ENCODE measurements at regions not wholly inside any gene's neighbourhood (a gene's known extent, or its start where the extent isn't known, plus 50 kb on each side); places are given as distances from the start of the nearest gene placed in this dataset.

GRCh38 chr7:50203521-50203920 is 101.0 kb upstream of the IKZF1 start:
- no peak overlapping the region for H3K4me3 Mint-ChIP-seq
- ChIA-PET CTCF (interaction anchor here (0.6 to 5.8 kb wide), 13 partner anchors 24 to 476 kb away, joined by 3 to 19 read pairs (median 3); no protein-coding TSS in a partner anchor), POLR2A (no interaction called here)
- H3K27ac Mint-ChIP-seq = peak overlapping the region in 1 of 8 donors; percentile 48
- peaks cover 34 to 43% (median 42%) of the 10 kb centered on the region in 3 donors for H3K4me1 Mint-ChIP-seq
- H3K9me3 Mint-ChIP-seq = no peaks in the 10 kb centered on the region
- H3K27me3 ChIP-seq (ENCODE audit: insufficient read depth, low read length, poor library complexity, severe bottlenecking) = no peaks in the 10 kb centered on the region
- no peaks in the 10 kb centered on the region for H3K36me3 ChIP-seq (ENCODE audit: insufficient read depth, low read length)
- H3K27me3 Mint-ChIP-seq = peaks cover 0 to 2% of the 10 kb centered on the region in 2 donors
- H3K4me1 ChIP-seq (ENCODE audit: insufficient read depth, low read length) = peaks cover 43% of the 10 kb centered on the region
- H3K9me3 ChIP-seq (ENCODE audit: low read length) = no peaks in the 10 kb centered on the region
- no peak overlapping the region for H3K27ac ChIP-seq (ENCODE audit: low read depth, low read length)
- DNase-seq = no peak
- no peak overlapping the region for H3K4me3 ChIP-seq (ENCODE audit: low read length)
- no peaks in the 10 kb centered on the region for H3K36me3 Mint-ChIP-seq

- H3K27me3 Mint-ChIP-seq = peaks cover 0 to 2% of the 10 kb centered on the region in 2 donors
Measured at GRCh38 chr7:50202052-50202555, 102.4 kb upstream of the IKZF1 start.

GRCh38 chr7:50199824-50200223 is 104.7 kb upstream of the IKZF1 start:
- ChIA-PET CTCF (interaction anchor here (0.9 to 5.8 kb wide), 3 partner anchors 108 to 269 kb away, joined by 3 to 19 read pairs (median 4); no protein-coding TSS in a partner anchor), POLR2A (no interaction called here)
- H3K4me1 Mint-ChIP-seq = peaks cover 4 to 12% (median 9%) of the 10 kb centered on the region in 3 donors

More at GRCh38 chr7:50202052-50202555, 102.4 kb upstream of the IKZF1 start:
- Mint-ChIP-seq H3K36me3 (no peaks in the 10 kb centered on the region), H3K27ac (peak overlapping the region in 1 of 8 donors; percentile 52), H3K4me1 (peaks cover 22 to 34% (median 28%) of the 10 kb centered on the region in 3 donors), H3K9me3 (no peaks in the 10 kb centered on the region), H3K4me3 (no peak overlapping the region)
- Histone ChIP-seq H3K36me3 (ENCODE audit: insufficient read depth, low read length) (no peaks in the 10 kb centered on the region), H3K4me1 (ENCODE audit: insufficient read depth, low read length) (peaks cover 31% of the 10 kb centered on the region), H3K27me3 (ENCODE audit: insufficient read depth, low read length, poor library complexity, severe bottlenecking) (no peaks in the 10 kb centered on the region), H3K9me3 (ENCODE audit: low read length) (no peaks in the 10 kb centered on the region), H3K4me3 (ENCODE audit: low read length) (no peak overlapping the region), H3K27ac (ENCODE audit: low read depth, low read length) (no peak overlapping the region)
- DNase-seq = no peak
- ChIA-PET CTCF (interaction anchor here (1.4 to 5.8 kb wide), 4 partner anchors 54 to 215 kb away, joined by 3 to 19 read pairs (median 4); no protein-coding TSS in a partner anchor), POLR2A (no interaction called here)

GRCh38 chr7:50197549-50197948 is 104.5 kb upstream of the ZPBP start:
- CTCF ChIA-PET = interaction anchor here (2.2 kb wide), 1 partner anchor 221 kb away, joined by 6 read pairs; no protein-coding TSS in a partner anchor
- H3K9me3 Mint-ChIP-seq = no peaks in the 10 kb centered on the region

More at GRCh38 chr7:50199824-50200223, 104.7 kb upstream of the IKZF1 start:
- no peak overlapping the region for H3K4me3 ChIP-seq (ENCODE audit: low read length)
- no peak for DNase-seq
- no peaks in the 10 kb centered on the region for H3K9me3 ChIP-seq (ENCODE audit: low read length)
- H3K36me3 ChIP-seq (ENCODE audit: insufficient read depth, low read length) = no peaks in the 10 kb centered on the region
- no peaks in the 10 kb centered on the region for H3K27me3 ChIP-seq (ENCODE audit: insufficient read depth, low read length, poor library complexity, severe bottlenecking)
- Mint-ChIP-seq H3K27me3 (peaks cover 0 to 5% of the 10 kb centered on the region in 2 donors), H3K9me3 (no peaks in the 10 kb centered on the region), H3K27ac (no peak overlapping the region), H3K4me3 (no peak overlapping the region), H3K36me3 (no peaks in the 10 kb centered on the region)
- H3K27ac ChIP-seq (ENCODE audit: low read depth, low read length) = no peak overlapping the region
- peaks cover 8% of the 10 kb centered on the region for H3K4me1 ChIP-seq (ENCODE audit: insufficient read depth, low read length)

GRCh38 chr7:50196719-50197118 is 103.7 kb upstream of the ZPBP start:
- Histone ChIP-seq H3K36me3 (ENCODE audit: insufficient read depth, low read length) (no peaks in the 10 kb centered on the region), H3K4me3 (ENCODE audit: low read length) (no peak overlapping the region), H3K27me3 (ENCODE audit: insufficient read depth, low read length, poor library complexity, severe bottlenecking) (no peaks in the 10 kb centered on the region), H3K4me1 (ENCODE audit: insufficient read depth, low read length) (no peaks in the 10 kb centered on the region), H3K27ac (ENCODE audit: low read depth, low read length) (no peak overlapping the region), H3K9me3 (ENCODE audit: low read length) (no peaks in the 10 kb centered on the region)
- Mint-ChIP-seq H3K4me1 (peaks cover 0 to 6% (median 0%) of the 10 kb centered on the region in 3 donors), H3K27me3 (peaks cover 12 to 19% of the 10 kb centered on the region in 2 donors), H3K27ac (no peak overlapping the region), H3K4me3 (no peak overlapping the region), H3K36me3 (no peaks in the 10 kb centered on the region), H3K9me3 (no peaks in the 10 kb centered on the region)
- no peak for DNase-seq
- POLR2A ChIA-PET = no interaction called here
- CTCF ChIA-PET = interaction anchor here (0.6 to 2.2 kb wide), 3 partner anchors 9 to 221 kb away, joined by 3 to 6 read pairs (median 3); no protein-coding TSS in a partner anchor

More at GRCh38 chr7:50197549-50197948, 104.5 kb upstream of the ZPBP start:
- peaks cover 0 to 6% (median 0%) of the 10 kb centered on the region in 3 donors for H3K4me1 Mint-ChIP-seq
- Histone ChIP-seq H3K27ac (ENCODE audit: low read depth, low read length) (no peak overlapping the region), H3K27me3 (ENCODE audit: insufficient read depth, low read length, poor library complexity, severe bottlenecking) (no peaks in the 10 kb centered on the region), H3K9me3 (ENCODE audit: low read length) (no peaks in the 10 kb centered on the region), H3K36me3 (ENCODE audit: insufficient read depth, low read length) (no peaks in the 10 kb centered on the region), H3K4me3 (ENCODE audit: low read length) (no peak overlapping the region), H3K4me1 (ENCODE audit: insufficient read depth, low read length) (no peaks in the 10 kb centered on the region)
- H3K36me3 Mint-ChIP-seq = no peaks in the 10 kb centered on the region
- no peak for DNase-seq
- POLR2A ChIA-PET = no interaction called here
- peaks cover 11 to 13% of the 10 kb centered on the region in 2 donors for H3K27me3 Mint-ChIP-seq
- no peak overlapping the region for H3K27ac Mint-ChIP-seq
- H3K4me3 Mint-ChIP-seq = no peak overlapping the region

- no peak overlapping the region for H3K4me3 ChIP-seq (ENCODE audit: low read length)
- no peaks in the 10 kb centered on the region for H3K36me3 ChIP-seq (ENCODE audit: insufficient read depth, low read length)
- Mint-ChIP-seq H3K27ac (no peak overlapping the region), H3K4me3 (no peak overlapping the region), H3K4me1 (no peaks in the 10 kb centered on the region), H3K9me3 (peaks cover 0 to 6% (median 0%) of the 10 kb centered on the region in 5 donors), H3K27me3 (peaks cover 24 to 28% of the 10 kb centered on the region in 2 donors), H3K36me3 (peaks cover 0 to 11% (median 1%) of the 10 kb centered on the region in 3 donors)
- H3K27ac ChIP-seq (ENCODE audit: low read depth, low read length) = no peak overlapping the region
- ChIA-PET CTCF (no interaction called here), POLR2A (no interaction called here)
- no peaks in the 10 kb centered on the region for H3K27me3 ChIP-seq (ENCODE audit: insufficient read depth, low read length, poor library complexity, severe bottlenecking)
- DNase-seq = no peak
- H3K4me1 ChIP-seq (ENCODE audit: insufficient read depth, low read length) = no peaks in the 10 kb centered on the region
- no peaks in the 10 kb centered on the region for H3K9me3 ChIP-seq (ENCODE audit: low read length)
Measured at GRCh38 chr7:50190776-50191175, 97.7 kb upstream of the ZPBP start.

GRCh38 chr7:50189371-50189770 is 96.3 kb upstream of the ZPBP start:
- POLR2A ChIA-PET = interaction anchor here (0.5 kb wide), 1 partner anchor 238 kb away, joined by 3 read pairs; no protein-coding TSS in a partner anchor

GRCh38 chr7:50185951-50186682 is 93.1 kb upstream of the ZPBP start:
- H3K4me1 ChIP-seq (ENCODE audit: insufficient read depth, low read length) = no peaks in the 10 kb centered on the region
- ChIA-PET POLR2A (no interaction called here), CTCF (interaction anchor here (1.6 kb wide), 1 partner anchor 19 kb away, joined by 3 read pairs; no protein-coding TSS in a partner anchor)
- no peak overlapping the region for H3K27ac ChIP-seq (ENCODE audit: low read depth, low read length)
- H3K27me3 ChIP-seq (ENCODE audit: insufficient read depth, low read length, poor library complexity, severe bottlenecking) = no peaks in the 10 kb centered on the region
- Mint-ChIP-seq H3K4me3 (no peak overlapping the region), H3K27ac (no peak overlapping the region), H3K36me3 (peaks cover 0 to 9% (median 0%) of the 10 kb centered on the region in 3 donors), H3K4me1 (peaks cover 0 to 1% (median 0%) of the 10 kb centered on the region in 3 donors), H3K9me3 (peaks cover 0 to 6% (median 0%) of the 10 kb centered on the region in 5 donors), H3K27me3 (peaks cover 7 to 13% of the 10 kb centered on the region in 2 donors)
- H3K36me3 ChIP-seq (ENCODE audit: insufficient read depth, low read length) = no peaks in the 10 kb centered on the region
- no peak for DNase-seq
- H3K4me3 ChIP-seq (ENCODE audit: low read length) = no peak overlapping the region
- no peaks in the 10 kb centered on the region for H3K9me3 ChIP-seq (ENCODE audit: low read length)

More at GRCh38 chr7:50189371-50189770, 96.3 kb upstream of the ZPBP start:
- CTCF ChIA-PET = no interaction called here
- Mint-ChIP-seq H3K36me3 (peaks cover 0 to 11% (median 1%) of the 10 kb centered on the region in 3 donors), H3K4me3 (no peak overlapping the region), H3K27me3 (peaks cover 22 to 28% of the 10 kb centered on the region in 2 donors), H3K4me1 (peaks cover 0 to 1% (median 0%) of the 10 kb centered on the region in 3 donors), H3K9me3 (peaks cover 0 to 6% (median 0%) of the 10 kb centered on the region in 5 donors), H3K27ac (peak overlapping the region in 1 of 8 donors; percentile 15)
- DNase-seq = no peak
- H3K36me3 ChIP-seq (ENCODE audit: insufficient read depth, low read length) = no peaks in the 10 kb centered on the region
- H3K27me3 ChIP-seq (ENCODE audit: insufficient read depth, low read length, poor library complexity, severe bottlenecking) = no peaks in the 10 kb centered on the region
- no peaks in the 10 kb centered on the region for H3K9me3 ChIP-seq (ENCODE audit: low read length)
- no peak overlapping the region for H3K4me3 ChIP-seq (ENCODE audit: low read length)
- H3K27ac ChIP-seq (ENCODE audit: low read depth, low read length) = no peak overlapping the region
- H3K4me1 ChIP-seq (ENCODE audit: insufficient read depth, low read length) = no peaks in the 10 kb centered on the region
